Right cardiac atrium (tissue), 5 donors: ENCODE measurements at regions not wholly inside any gene's neighbourhood (a gene's known extent, or its start where the extent isn't known, plus 50 kb on each side); places are given as distances from the start of the nearest gene placed in this dataset.
"Not testable (repeated sequence)": the region's sequence is repeated elsewhere in the genome, so short reads cannot be mapped to it uniquely, and the experiment has no call there.

Experiments
- ATAC-seq, 2 donors: fragments of 200-7000 bp; cut with Tn5 transposase; one replicate each; pipeline versions ENCODE4 v1.8.0 to v1.9.1; 2020; ENCODE audit warnings: moderate library complexity in 2 of 2, mild to moderate bottlenecking in 1 of 2
- DNase-seq, 3 donors: peaks; one replicate each; pipeline ENCODE4 v3.0.0-alpha.2; 2020
- H3K27ac ChIP-seq: one replicate; pipeline ENCODE4 v1.5.1; 2013; ENCODE audit warnings: mild to moderate bottlenecking, low read length, control low read depth, moderate library complexity
- H3K27me3 ChIP-seq: one replicate; pipeline ENCODE4 v1.6.1; 2013; ENCODE audit not compliant: control insufficient read depth, insufficient read depth
- H3K4me1 ChIP-seq: one replicate; pipeline ENCODE4 v1.6.1; 2013; ENCODE audit warnings: low read length; ENCODE audit not compliant: control insufficient read depth, insufficient read depth
- H3K4me3 ChIP-seq: one replicate; pipeline ENCODE4 v1.5.1; 2013; ENCODE audit warnings: low read length, control low read depth
- H3K9me3 ChIP-seq: one replicate; pipeline ENCODE4 v1.6.1; 2013; ENCODE audit warnings: low read length; ENCODE audit not compliant: control insufficient read depth
- WGBS: extraction: QIAGEN DNeasy Blood & Tissue Kit; methylation state at CpG from one replicate; pipeline ENCODE4 v1.1.7; 2013; 5-methylcytosine and 5-hydroxymethylcytosine counted together
- intact Hi-C, 4 donors: fragments of 100-400 bp; cut with DNase I; formaldehyde crosslinking; loops; one replicate each; pipeline versions ENCODE4 v1.11.0 to v1.14.0; 2022 to 2023
- donor health status: healthy with polysubstance abuse.
- donor health status: DM: no; HTN: yes; CAD: no.
- donor health status: DM: no; HTN: no; CAD: no.
- donor health status: DM: no; HTN: yes; CAD: no; lungs with severe emphysema.
- donor health status: DM: yes; HTN: yes; CAD: no.

GRCh38 chr5:126677121-126677520 is 76.4 kb downstream of the PHAX start:
- H3K4me3 ChIP-seq, result no peak overlapping the region
- no peak for ATAC-seq
- H3K27me3 ChIP-seq, result no peaks in the 10 kb centered on the region
- 83% methylated on average over 2 of the region's 2 CpGs for WGBS
- no peaks in the 10 kb centered on the region for H3K9me3 ChIP-seq
- intact Hi-C loops, result loop anchor here (2.0 to 10.0 kb wide), 4 partner anchors 100 to 108 kb away; partner anchors contain the start of gene LMNB1 (in 1 of the 4)
- no peak overlapping the region for H3K27ac ChIP-seq
- DNase-seq, result no peak
- no peaks in the 10 kb centered on the region for H3K4me1 ChIP-seq

- no peak for DNase-seq
- 30% methylated on average over 4 of the region's 4 CpGs for WGBS
- no peak overlapping the region for H3K4me3 ChIP-seq
- H3K27ac ChIP-seq, result no peak overlapping the region
- intact Hi-C loops, result no loop called here
- no peak for ATAC-seq
- no peaks in the 10 kb centered on the region for H3K9me3 ChIP-seq
- H3K4me1 ChIP-seq, result no peaks in the 10 kb centered on the region
- no peaks in the 10 kb centered on the region for H3K27me3 ChIP-seq
Measured at GRCh38 chr5:126680191-126680817, 79.6 kb downstream of the PHAX start.

- ATAC-seq, H3K4me3 ChIP-seq, DNase-seq, H3K9me3 ChIP-seq, intact Hi-C loops, H3K27me3 ChIP-seq, H3K27ac ChIP-seq, H3K4me1 ChIP-seq: not testable (repeated sequence)
- 85% methylated on average over 9 of the region's 9 CpGs for WGBS
Measured at GRCh38 chr5:126681314-126681713, 80.6 kb downstream of the PHAX start.

GRCh38 chr5:126681970-126682369 is 81.2 kb downstream of the PHAX start:
- intact Hi-C loops, result no loop called here
- Histone ChIP-seq H3K27ac (no peak overlapping the region), H3K9me3 (no peaks in the 10 kb centered on the region), H3K4me1 (no peaks in the 10 kb centered on the region), H3K4me3 (no peak overlapping the region), H3K27me3 (no peaks in the 10 kb centered on the region)
- no peak for ATAC-seq
- WGBS, result 57% methylated on average over 6 of the region's 6 CpGs
- DNase-seq, result peak in 1 of 3 donors; percentile 49

GRCh38 chr5:126682856-126683255 is 82.1 kb downstream of the PHAX start:
- no peak for ATAC-seq
- DNase-seq, result no peak
- intact Hi-C loops, result no loop called here
- no peaks in the 10 kb centered on the region for H3K27me3 ChIP-seq
- no peak overlapping the region for H3K27ac ChIP-seq
- whole genome bisulfite sequencing, result 94% methylated on average over 1 of the region's 1 CpG
- H3K9me3 ChIP-seq, result no peaks in the 10 kb centered on the region
- no peaks in the 10 kb centered on the region for H3K4me1 ChIP-seq
- H3K4me3 ChIP-seq, result no peak overlapping the region

GRCh38 chr5:126683912-126684311 is 83.2 kb downstream of the PHAX start:
- intact Hi-C loops, result no loop called here
- Histone ChIP-seq H3K27ac (no peak overlapping the region), H3K9me3 (no peaks in the 10 kb centered on the region), H3K4me3 (no peak overlapping the region), H3K27me3 (no peaks in the 10 kb centered on the region), H3K4me1 (no peaks in the 10 kb centered on the region)
- no peak for ATAC-seq
- DNase-seq, result no peak
- WGBS, result 88% methylated on average over 2 of the region's 2 CpGs

GRCh38 chr5:126684656-126685442 is 84.1 kb downstream of the PHAX start:
- H3K4me3 ChIP-seq, DNase-seq, H3K4me1 ChIP-seq, H3K27me3 ChIP-seq, intact Hi-C loops, ATAC-seq, H3K9me3 ChIP-seq, H3K27ac ChIP-seq: not testable (repeated sequence)
- 66% methylated on average over 13 of the region's 13 CpGs for WGBS

GRCh38 chr5:126686451-126687126 is 85.8 kb downstream of the PHAX start:
- Histone ChIP-seq H3K4me1 (no peaks in the 10 kb centered on the region), H3K9me3 (no peaks in the 10 kb centered on the region), H3K27me3 (no peaks in the 10 kb centered on the region), H3K4me3 (no peak overlapping the region), H3K27ac (no peak overlapping the region)
- ATAC-seq (no peak), DNase-seq (no peak)
- intact Hi-C loops, result no loop called here
- WGBS, result 66% methylated on average over 1 of the region's 1 CpG

- intact Hi-C loops, result no loop called here
- Histone ChIP-seq H3K27me3 (no peaks in the 10 kb centered on the region), H3K9me3 (no peaks in the 10 kb centered on the region), H3K4me1 (no peaks in the 10 kb centered on the region), H3K27ac (no peak overlapping the region), H3K4me3 (no peak overlapping the region)
- 87% methylated on average over 5 of the region's 5 CpGs for WGBS
- DNase-seq (no peak), ATAC-seq (no peak)
Measured at GRCh38 chr5:126692971-126693370, 84.0 kb upstream of the LMNB1 start.

GRCh38 chr5:126693806-126694205 is 83.1 kb upstream of the LMNB1 start:
- 83% methylated on average over 1 of the region's 1 CpG for WGBS
- Histone ChIP-seq H3K4me1 (no peaks in the 10 kb centered on the region), H3K9me3 (no peaks in the 10 kb centered on the region), H3K4me3 (no peak overlapping the region), H3K27me3 (no peaks in the 10 kb centered on the region), H3K27ac (no peak overlapping the region)
- ATAC-seq (no peak), DNase-seq (no peak)
- intact Hi-C loops, result no loop called here

GRCh38 chr5:126694403-126694802 is 82.5 kb upstream of the LMNB1 start:
- no peak for ATAC-seq

More at GRCh38 chr5:126694403-126694802, 82.5 kb upstream of the LMNB1 start:
- intact Hi-C loops, result no loop called here
- WGBS, result 61% methylated on average over 2 of the region's 2 CpGs
- Histone ChIP-seq H3K27ac (no peak overlapping the region), H3K4me3 (no peak overlapping the region), H3K9me3 (no peaks in the 10 kb centered on the region), H3K27me3 (no peaks in the 10 kb centered on the region), H3K4me1 (no peaks in the 10 kb centered on the region)
- no peak for DNase-seq
